Parathyroid adenoma (tissue), 2 donors: ENCODE measurements at regions not wholly inside any gene's neighbourhood (a gene's known extent, or its start where the extent isn't known, plus 50 kb on each side); places are given as distances from the start of the nearest gene placed in this dataset.
A peak's percentile ranks its signal among the peaks of the same experiment; 100 is the strongest.
"Not testable (repeated sequence)": the region's sequence is repeated elsewhere in the genome, so short reads cannot be mapped to it uniquely, and the experiment has no call there.

Source experiments
- H2AFZ ChIP-seq: fragments of 300-600 bp; sonication (generic); one replicate; pipeline ENCODE4 v1.7.0; 2017; ENCODE audit warnings: antibody characterized with exemption, mild to moderate bottlenecking
- H3K27ac ChIP-seq: fragments of 300-600 bp; sonication (generic); one replicate; pipeline ENCODE4 v1.7.0; 2017
- H3K27me3 ChIP-seq: fragments of 300-600 bp; sonication (generic); one replicate; pipeline ENCODE4 v1.7.0; 2017; ENCODE audit warnings: low read length; ENCODE audit not compliant: control insufficient read depth, insufficient read depth
- H3K36me3 ChIP-seq: fragments of 300-600 bp; sonication (generic); one replicate; pipeline ENCODE4 v1.7.0; 2017; ENCODE audit warnings: low read length; ENCODE audit not compliant: control insufficient read depth, insufficient read depth
- H3K4me1 ChIP-seq: fragments of 300-600 bp; sonication (generic); one replicate; pipeline ENCODE4 v1.7.0; 2017; ENCODE audit warnings: control low read depth
- H3K4me2 ChIP-seq: fragments of 300-600 bp; sonication (generic); one replicate; pipeline ENCODE4 v1.7.0; 2017; ENCODE audit warnings: low read length
- H3K4me3 ChIP-seq: fragments of 300-600 bp; sonication (generic); one replicate; pipeline ENCODE4 v1.7.0; 2017; ENCODE audit warnings: low read depth, low read length
- H3K79me2 ChIP-seq: fragments of 300-600 bp; sonication (generic); one replicate; pipeline ENCODE4 v1.7.0; 2017; ENCODE audit warnings: control low read depth
- H3K9ac ChIP-seq: fragments of 300-600 bp; sonication (generic); one replicate; pipeline ENCODE4 v1.7.0; 2017; ENCODE audit warnings: mild to moderate bottlenecking
- H3K9me3 ChIP-seq: fragments of 300-600 bp; sonication (generic); one replicate; pipeline ENCODE4 v1.7.0; 2017; ENCODE audit warnings: low read length; ENCODE audit not compliant: control insufficient read depth
- CTCF ChIP-seq: fragments of 300-600 bp; sonication (generic); IDR thresholded peaks from one replicate; pipeline ENCODE4 v1.7.0; 2017; ENCODE audit warnings: antibody characterized with exemption, mild to moderate bottlenecking
- donor health status: primary hyperparathyroidism.

- H3K36me3 ChIP-seq: no peaks in the 10 kb centered on the region
- no peak overlapping the region for H2AFZ ChIP-seq
- no peak overlapping the region for H3K4me3 ChIP-seq
- no peak overlapping the region for H3K4me2 ChIP-seq
- no peak for TF ChIP-seq CTCF
- H3K9ac ChIP-seq: no peak overlapping the region
- no peak overlapping the region for H3K27ac ChIP-seq
- H3K27me3 ChIP-seq: no peaks in the 10 kb centered on the region
- peaks cover 5% of the 10 kb centered on the region for H3K4me1 ChIP-seq
- H3K79me2 ChIP-seq: no peaks in the 10 kb centered on the region
- H3K9me3 ChIP-seq: no peaks in the 10 kb centered on the region
Observed at GRCh38 chr9:89690334-89690912, 85.6 kb downstream of the GADD45G start.

GRCh38 chr9:89695441-89695891, 90.7 kb downstream of the GADD45G start:
- H3K9me3 ChIP-seq: no peaks in the 10 kb centered on the region
- no peak overlapping the region for H3K27ac ChIP-seq
- TF ChIP-seq CTCF: no peak
- no peak overlapping the region for H2AFZ ChIP-seq
- no peak overlapping the region for H3K4me3 ChIP-seq
- no peaks in the 10 kb centered on the region for H3K36me3 ChIP-seq
- peak overlapping the region; percentile 1 for H3K4me2 ChIP-seq
- no peak overlapping the region for H3K9ac ChIP-seq
- no peaks in the 10 kb centered on the region for H3K4me1 ChIP-seq
- no peaks in the 10 kb centered on the region for H3K27me3 ChIP-seq
- no peaks in the 10 kb centered on the region for H3K79me2 ChIP-seq

- not testable (repeated sequence) for H3K4me3 ChIP-seq, H3K9me3 ChIP-seq, H3K4me2 ChIP-seq, H3K27me3 ChIP-seq, H3K27ac ChIP-seq, H3K4me1 ChIP-seq, H2AFZ ChIP-seq, H3K79me2 ChIP-seq, H3K9ac ChIP-seq, H3K36me3 ChIP-seq
Observed at GRCh38 chr9:89695979-89696378, 91.2 kb downstream of the GADD45G start.

- H3K9me3 ChIP-seq: no peaks in the 10 kb centered on the region
- no peaks in the 10 kb centered on the region for H3K27me3 ChIP-seq
- no peak overlapping the region for H3K4me2 ChIP-seq
- H3K9ac ChIP-seq: no peak overlapping the region
- TF ChIP-seq CTCF: no peak
- H2AFZ ChIP-seq: no peak overlapping the region
- no peaks in the 10 kb centered on the region for H3K36me3 ChIP-seq
- no peaks in the 10 kb centered on the region for H3K4me1 ChIP-seq
- no peak overlapping the region for H3K4me3 ChIP-seq
- H3K79me2 ChIP-seq: no peaks in the 10 kb centered on the region
- H3K27ac ChIP-seq: no peak overlapping the region
Observed at GRCh38 chr9:89696780-89697179, 92.0 kb downstream of the GADD45G start.

- Histone ChIP-seq H3K9ac (no peak overlapping the region), H2AFZ (no peak overlapping the region), H3K9me3 (no peaks in the 10 kb centered on the region), H3K4me3 (no peak overlapping the region), H3K27ac (no peak overlapping the region), H3K27me3 (no peaks in the 10 kb centered on the region), H3K4me1 (no peaks in the 10 kb centered on the region), H3K79me2 (no peaks in the 10 kb centered on the region), H3K4me2 (no peak overlapping the region), H3K36me3 (no peaks in the 10 kb centered on the region)
- no peak for TF ChIP-seq CTCF
Observed at GRCh38 chr9:89697553-89697952, 92.7 kb downstream of the GADD45G start.
